Left lung (tissue), 4 donors: ENCODE measurements at regions not wholly inside any gene's neighbourhood (a gene's known extent, or its start where the extent isn't known, plus 50 kb on each side); places are given as distances from the start of the nearest gene placed in this dataset.

Experiments used
- ATAC-seq: fragments of 200-7000 bp; cut with Tn5 transposase; one replicate; pipeline ENCODE4 v1.9.1; 2020; ENCODE audit warnings: moderate library complexity
- DNase-seq, 4 donors: peaks; one replicate each; pipeline ENCODE4 v3.0.0-alpha.2; 2013 to 2020
- H3K27ac ChIP-seq, 2 donors: fragments of 200-600 bp; sonication (generic) in 1 of 2; one replicate each; pipeline versions ENCODE4 v1.5.0 to v1.8.0; 2020 to 2021
- H3K27me3 ChIP-seq, 2 donors: fragments of 200-600 bp; sonication (generic) in 1 of 2; one replicate each; pipeline versions ENCODE4 v1.5.0 to v1.8.0; 2020 to 2021
- H3K36me3 ChIP-seq, 2 donors: fragments of 200-600 bp; sonication (generic) in 1 of 2; one replicate each; pipeline versions ENCODE4 v1.5.0 to v1.8.0; 2020 to 2021
- H3K4me1 ChIP-seq, 2 donors: fragments of 200-600 bp; one replicate each; pipeline ENCODE4 v1.8.0; 2021
- H3K4me3 ChIP-seq, 2 donors: fragments of 200-600 bp; sonication (generic) in 1 of 2; one replicate each; pipeline versions ENCODE4 v1.5.0 to v1.8.0; 2020 to 2021; ENCODE audit warnings: mild to moderate bottlenecking in 1 of 2
- H3K9me3 ChIP-seq, 2 donors: fragments of 200-600 bp; sonication (generic) in 1 of 2; one replicate each; pipeline versions ENCODE4 v1.5.0 to v1.8.0; 2020 to 2021
- intact Hi-C, 2 donors: fragments of 100-400 bp; cut with DNase I; formaldehyde crosslinking; loops; one replicate each; pipeline versions ENCODE4 v1.11.2 to v1.14.2; 2022
- TF ChIP-seq, protein P1 (sequence below), 2 donors: fragments of 200-600 bp; sonication (generic) in 1 of 2; IDR thresholded peaks; one replicate each; pipeline versions ENCODE4 v1.5.0 to v1.8.0; 2021; ENCODE audit warnings: antibody characterized with exemption in 2 of 2
- donor health status: DM: no; HTN: yes; CAD: no.
- donor health status: DM: no; HTN: no; CAD: no.

DNA sequence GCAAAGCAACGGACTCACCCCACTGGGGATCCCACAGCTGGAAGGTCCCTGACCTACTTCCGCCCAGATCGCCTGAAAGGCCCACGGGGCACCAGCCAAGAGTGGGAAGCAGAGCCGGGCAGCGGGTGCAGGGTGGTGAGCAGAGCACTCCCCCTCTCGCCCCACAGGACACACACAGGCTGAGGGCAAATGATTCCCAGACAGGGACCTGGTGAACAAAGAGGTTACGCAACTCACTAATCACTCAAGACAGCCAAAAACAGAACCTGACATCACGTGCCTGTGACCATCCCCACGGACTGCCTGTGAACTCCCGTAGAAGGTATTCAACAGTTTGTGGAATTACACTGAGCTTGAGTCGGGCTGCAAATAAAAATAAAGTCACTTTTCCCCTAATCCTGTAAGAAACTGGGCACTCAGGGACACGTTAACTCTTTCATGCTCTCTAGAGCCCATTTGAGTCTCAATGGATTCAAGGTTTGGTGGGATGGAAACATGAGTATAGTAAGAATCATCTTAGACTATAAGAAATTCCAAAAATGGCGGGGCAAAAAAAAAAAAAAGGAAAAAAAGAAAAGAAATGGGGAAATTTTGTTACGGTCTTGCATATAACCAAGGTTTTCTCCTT is 396.1 kb downstream of the SOX9 start:
- TF ChIP-seq, protein P1, sequence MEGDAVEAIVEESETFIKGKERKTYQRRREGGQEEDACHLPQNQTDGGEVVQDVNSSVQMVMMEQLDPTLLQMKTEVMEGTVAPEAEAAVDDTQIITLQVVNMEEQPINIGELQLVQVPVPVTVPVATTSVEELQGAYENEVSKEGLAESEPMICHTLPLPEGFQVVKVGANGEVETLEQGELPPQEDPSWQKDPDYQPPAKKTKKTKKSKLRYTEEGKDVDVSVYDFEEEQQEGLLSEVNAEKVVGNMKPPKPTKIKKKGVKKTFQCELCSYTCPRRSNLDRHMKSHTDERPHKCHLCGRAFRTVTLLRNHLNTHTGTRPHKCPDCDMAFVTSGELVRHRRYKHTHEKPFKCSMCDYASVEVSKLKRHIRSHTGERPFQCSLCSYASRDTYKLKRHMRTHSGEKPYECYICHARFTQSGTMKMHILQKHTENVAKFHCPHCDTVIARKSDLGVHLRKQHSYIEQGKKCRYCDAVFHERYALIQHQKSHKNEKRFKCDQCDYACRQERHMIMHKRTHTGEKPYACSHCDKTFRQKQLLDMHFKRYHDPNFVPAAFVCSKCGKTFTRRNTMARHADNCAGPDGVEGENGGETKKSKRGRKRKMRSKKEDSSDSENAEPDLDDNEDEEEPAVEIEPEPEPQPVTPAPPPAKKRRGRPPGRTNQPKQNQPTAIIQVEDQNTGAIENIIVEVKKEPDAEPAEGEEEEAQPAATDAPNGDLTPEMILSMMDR (IDR thresholded peaks at IDR 0.05): no peak
- Histone ChIP-seq H3K4me1 (no peaks in the 10 kb centered on the region), H3K9me3 (no peaks in the 10 kb centered on the region), H3K36me3 (no peaks in the 10 kb centered on the region), H3K27ac (no peak overlapping the region), H3K4me3 (no peak overlapping the region), H3K27me3 (peaks cover 0 to 26% of the 10 kb centered on the region in 2 donors)
- no peak for DNase-seq
- intact Hi-C loops: no loop called here
- no peak for ATAC-seq

DNA sequence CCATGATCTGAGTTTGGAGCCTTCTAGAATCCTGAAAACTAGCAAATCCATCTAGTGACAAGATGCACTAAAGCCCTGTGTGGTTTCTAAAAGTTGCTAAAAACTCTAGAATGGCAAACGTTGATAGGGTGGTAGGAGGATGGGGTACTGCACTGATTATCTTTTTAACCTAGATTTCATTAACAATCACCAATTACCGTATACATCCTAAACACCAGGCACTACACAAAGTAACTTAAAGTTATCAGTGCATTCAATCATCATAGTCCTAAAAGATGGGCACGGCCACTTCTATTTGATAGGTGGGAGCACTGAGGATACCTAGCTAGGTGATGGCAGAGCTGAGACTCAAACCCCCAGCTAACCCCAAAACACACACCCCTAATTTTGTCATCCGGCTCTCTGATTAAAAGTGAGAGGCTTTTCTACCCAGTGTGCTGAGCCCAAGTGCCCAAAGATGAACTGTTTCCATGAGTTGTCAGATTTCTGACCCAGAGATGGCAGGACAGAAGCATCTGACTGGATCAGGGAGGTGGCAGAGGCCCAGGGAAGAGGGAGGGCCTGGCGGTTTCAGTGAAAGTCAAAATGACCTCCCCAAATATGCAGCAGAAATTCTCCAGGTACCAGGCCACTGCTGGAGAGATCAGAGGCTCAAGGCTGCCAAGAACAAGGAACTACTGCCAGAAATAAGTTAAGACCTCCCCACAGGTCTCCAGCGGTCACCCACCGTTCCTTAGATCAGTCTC is 396.8 kb downstream of the SOX9 start:
- no peak overlapping the region for H3K4me3 ChIP-seq
- no peaks in the 10 kb centered on the region for H3K4me1 ChIP-seq
- no peak for DNase-seq
- H3K27ac ChIP-seq: no peak overlapping the region
- no peak for ATAC-seq
- no peaks in the 10 kb centered on the region for H3K36me3 ChIP-seq
- peaks cover 0 to 26% of the 10 kb centered on the region in 2 donors for H3K27me3 ChIP-seq
- TF ChIP-seq, protein P1 (IDR thresholded peaks at IDR 0.05): no peak
- intact Hi-C loops: no loop called here
- no peaks in the 10 kb centered on the region for H3K9me3 ChIP-seq

DNA sequence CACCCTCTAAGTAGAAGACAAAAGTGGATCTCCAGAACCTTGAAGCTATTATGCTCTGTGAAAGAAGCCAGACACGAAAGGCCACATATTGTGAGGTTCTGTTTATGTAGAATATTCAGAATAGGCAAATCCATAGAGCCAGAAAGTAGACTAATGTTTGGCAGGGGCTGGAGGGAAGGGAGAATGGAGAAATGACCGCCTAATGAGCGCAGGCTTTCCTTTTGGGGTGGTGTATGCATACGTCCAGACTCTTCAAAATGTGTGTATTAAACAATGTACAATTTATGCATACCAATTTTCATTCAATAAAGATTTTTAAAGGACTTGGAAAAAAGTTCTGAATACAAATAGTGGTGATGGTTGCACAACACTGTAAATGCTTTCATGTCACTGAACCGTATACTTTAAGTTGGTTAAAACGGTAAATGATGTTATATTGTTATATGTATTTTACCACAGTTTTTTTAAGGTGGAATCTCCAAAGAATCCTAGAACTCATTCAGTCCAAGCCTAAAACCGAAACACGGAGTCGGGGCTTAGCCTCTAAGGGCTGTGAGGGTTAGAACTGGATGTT is 397.4 kb downstream of the SOX9 start:
- H3K27ac ChIP-seq: no peak overlapping the region
- no peaks in the 10 kb centered on the region for H3K4me1 ChIP-seq
- ATAC-seq: no peak
- no peaks in the 10 kb centered on the region for H3K9me3 ChIP-seq
- no peaks in the 10 kb centered on the region for H3K36me3 ChIP-seq
- TF ChIP-seq, protein P1 (IDR thresholded peaks at IDR 0.05): no peak
- intact Hi-C loops: no loop called here
- no peak for DNase-seq
- H3K27me3 ChIP-seq: peaks cover 0 to 26% of the 10 kb centered on the region in 2 donors
- H3K4me3 ChIP-seq: no peak overlapping the region

DNA sequence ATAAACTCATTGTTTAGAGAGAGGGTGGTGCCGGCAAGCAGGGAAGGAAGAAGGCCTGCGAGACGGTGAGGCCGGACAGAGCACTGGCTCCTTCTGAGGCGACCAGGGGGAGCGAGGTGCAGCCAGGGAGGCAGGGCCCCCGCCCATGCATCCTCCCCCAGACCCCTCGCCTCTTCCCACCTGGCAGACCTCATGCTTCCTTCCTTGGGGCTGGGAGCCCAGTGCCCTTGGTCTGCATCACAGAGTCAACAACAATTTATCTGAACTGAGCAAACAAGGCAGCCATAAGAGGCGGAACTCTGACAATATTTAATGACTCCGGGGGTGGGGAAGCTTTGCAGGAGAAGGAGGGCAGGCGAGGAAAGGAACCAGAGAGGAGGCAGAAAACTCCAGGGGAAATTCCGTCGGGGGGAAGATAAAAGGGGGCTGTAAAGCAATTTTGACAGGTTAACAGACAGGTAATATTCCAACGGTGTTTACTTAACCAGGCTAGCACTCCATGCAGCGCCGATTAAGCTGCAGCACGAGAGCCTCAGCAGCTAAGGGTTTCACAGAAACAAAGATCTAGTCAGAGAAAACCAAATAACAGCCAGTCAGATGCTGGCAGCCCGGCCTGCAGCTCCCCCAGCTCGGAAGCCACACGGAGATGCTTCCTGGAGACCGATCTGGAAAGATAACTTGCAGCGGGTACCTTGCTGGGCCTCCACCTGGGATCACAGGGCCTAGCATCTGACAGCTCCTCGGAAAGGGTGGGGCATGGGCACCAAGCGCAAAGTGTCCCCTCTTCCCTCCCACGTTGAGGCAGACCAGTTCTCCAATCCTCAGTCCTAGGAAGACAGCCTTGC is 398.2 kb downstream of the SOX9 start:
- DNase-seq (peak in 1 of 4 donors; percentile 70), ATAC-seq (peak; percentile 80)
- Histone ChIP-seq H3K36me3 (no peaks in the 10 kb centered on the region), H3K27ac (no peak overlapping the region), H3K9me3 (no peaks in the 10 kb centered on the region), H3K4me3 (no peak overlapping the region), H3K4me1 (no peaks in the 10 kb centered on the region), H3K27me3 (peaks cover 0 to 26% of the 10 kb centered on the region in 2 donors)
- intact Hi-C loops: no loop called here
- TF ChIP-seq, protein P1 (IDR thresholded peaks at IDR 0.05): no peak

DNA sequence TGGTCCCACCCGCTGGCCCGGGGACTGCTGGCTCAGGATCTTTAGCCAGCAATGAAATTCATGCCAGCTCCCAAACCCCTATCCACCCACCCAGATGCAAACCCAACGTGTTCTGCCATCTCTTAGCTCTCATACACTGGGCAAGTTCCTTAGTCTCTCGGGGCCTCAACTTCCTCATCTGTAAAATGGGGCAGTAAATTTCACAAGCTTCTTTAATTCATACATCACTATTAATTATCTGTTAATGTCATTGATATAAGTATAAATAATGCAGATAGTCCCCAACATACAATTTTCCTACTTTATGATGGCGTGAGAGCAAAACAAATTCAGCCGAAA is 398.7 kb downstream of the SOX9 start:
- no peak for ATAC-seq
- H3K36me3 ChIP-seq: no peaks in the 10 kb centered on the region

More for the DNA sequence above, 398.7 kb downstream of the SOX9 start:
- Histone ChIP-seq H3K27ac (no peak overlapping the region), H3K27me3 (peaks cover 0 to 26% of the 10 kb centered on the region in 2 donors), H3K9me3 (no peaks in the 10 kb centered on the region), H3K4me1 (no peaks in the 10 kb centered on the region), H3K4me3 (no peak overlapping the region)
- TF ChIP-seq, protein P1 (IDR thresholded peaks at IDR 0.05): no peak
- DNase-seq: no peak
- intact Hi-C loops: no loop called here
